Glutamatergic neuron (in vitro differentiated cells): ENCODE measurements at regions not wholly inside any gene's neighbourhood (a gene's known extent, or its start where the extent isn't known, plus 50 kb on each side); places are given as distances from the start of the nearest gene placed in this dataset.

Experiments
- DNase-seq: peaks from one replicate; pipeline ENCODE4 v3.0.0; 2022
- H3K27ac Mint-ChIP-seq: one replicate; pipeline ENCODE4 v1.8.0; 2020; ENCODE audit warnings: mild to moderate bottlenecking, mixed read lengths, inconsistent platforms; ENCODE audit not compliant: unreplicated experiment
- H3K27me3 Mint-ChIP-seq: one replicate; pipeline ENCODE4 v1.8.0; 2020; ENCODE audit warnings: mild to moderate bottlenecking, moderate library complexity, mixed read lengths, inconsistent platforms; ENCODE audit not compliant: unreplicated experiment
- H3K36me3 Mint-ChIP-seq: one replicate; pipeline ENCODE4 v1.8.0; 2020; ENCODE audit warnings: mild to moderate bottlenecking, mixed read lengths, inconsistent platforms; ENCODE audit not compliant: unreplicated experiment
- H3K4me1 Mint-ChIP-seq: one replicate; pipeline ENCODE4 v1.8.0; 2020; ENCODE audit warnings: mild to moderate bottlenecking, low read depth, mixed read lengths, inconsistent platforms; ENCODE audit not compliant: unreplicated experiment
- H3K4me3 Mint-ChIP-seq: one replicate; pipeline ENCODE4 v1.8.0; 2020; ENCODE audit warnings: mild to moderate bottlenecking, mixed read lengths, inconsistent platforms; ENCODE audit not compliant: unreplicated experiment
- H3K9me3 Mint-ChIP-seq: one replicate; pipeline ENCODE4 v1.8.0; 2020; ENCODE audit warnings: mild to moderate bottlenecking, moderate library complexity, mixed read lengths, inconsistent platforms; ENCODE audit not compliant: unreplicated experiment
- CTCF ChIP-seq: fragments of 200-600 bp; sonication (generic); IDR thresholded peaks from one replicate; pipeline ENCODE4 v1.5.0; 2021; ENCODE audit not compliant: partially characterized antibody, unreplicated experiment

- no peak overlapping the region for H3K4me3 Mint-ChIP-seq
- peaks cover 7% of the 10 kb centered on the region for H3K4me1 Mint-ChIP-seq
- no peak overlapping the region for H3K27ac Mint-ChIP-seq
- no peak for TF ChIP-seq CTCF
- H3K36me3 Mint-ChIP-seq, result no peaks in the 10 kb centered on the region
- no peaks in the 10 kb centered on the region for H3K27me3 Mint-ChIP-seq
- peaks cover 3% of the 10 kb centered on the region for H3K9me3 Mint-ChIP-seq
- DNase-seq, result no peak
Observed at GRCh38 chr11:130631119-130631518, 182.7 kb downstream of the ADAMTS15 start.

- DNase-seq, result no peak
- no peaks in the 10 kb centered on the region for H3K36me3 Mint-ChIP-seq
- H3K4me3 Mint-ChIP-seq, result no peak overlapping the region
- H3K9me3 Mint-ChIP-seq, result peaks cover 3% of the 10 kb centered on the region
- H3K27me3 Mint-ChIP-seq, result no peaks in the 10 kb centered on the region
- H3K4me1 Mint-ChIP-seq, result peaks cover 5% of the 10 kb centered on the region
- no peak overlapping the region for H3K27ac Mint-ChIP-seq
- no peak for TF ChIP-seq CTCF
Observed at GRCh38 chr11:130633466-130633865, 185.0 kb downstream of the ADAMTS15 start.

GRCh38 chr11:130634186-130634585 is 185.7 kb downstream of the ADAMTS15 start:
- no peak overlapping the region for H3K27ac Mint-ChIP-seq
- no peaks in the 10 kb centered on the region for H3K36me3 Mint-ChIP-seq
- H3K4me3 Mint-ChIP-seq, result no peak overlapping the region
- no peak for TF ChIP-seq CTCF
- DNase-seq, result no peak
- no peaks in the 10 kb centered on the region for H3K27me3 Mint-ChIP-seq
- H3K4me1 Mint-ChIP-seq, result peaks cover 5% of the 10 kb centered on the region
- peaks cover 3% of the 10 kb centered on the region for H3K9me3 Mint-ChIP-seq

- peaks cover 5% of the 10 kb centered on the region for H3K4me1 Mint-ChIP-seq
- TF ChIP-seq CTCF, result no peak
- DNase-seq, result no peak
- H3K9me3 Mint-ChIP-seq, result peaks cover 3% of the 10 kb centered on the region
- no peak overlapping the region for H3K4me3 Mint-ChIP-seq
- H3K27me3 Mint-ChIP-seq, result no peaks in the 10 kb centered on the region
- no peak overlapping the region for H3K27ac Mint-ChIP-seq
- no peaks in the 10 kb centered on the region for H3K36me3 Mint-ChIP-seq
Observed at GRCh38 chr11:130634961-130635473, 186.6 kb downstream of the ADAMTS15 start.

- Mint-ChIP-seq H3K27me3 (no peaks in the 10 kb centered on the region), H3K4me1 (peaks cover 5% of the 10 kb centered on the region), H3K36me3 (no peaks in the 10 kb centered on the region), H3K9me3 (peaks cover 3% of the 10 kb centered on the region), H3K27ac (no peak overlapping the region), H3K4me3 (no peak overlapping the region)
- no peak for TF ChIP-seq CTCF
- DNase-seq, result no peak
Observed at GRCh38 chr11:130635937-130636630, 187.6 kb downstream of the ADAMTS15 start.
